K562 (cell line): ENCODE measurements at regions not wholly inside any gene's neighbourhood (a gene's known extent, or its start where the extent isn't known, plus 50 kb on each side); places are given as distances from the start of the nearest gene placed in this dataset.

Source experiments
- ATAC-seq: fragments of 200-7000 bp; cut with Tn5 transposase; 3 replicates; pipeline ENCODE4 v1.9.1; 2020; ENCODE audit warnings: moderate library complexity
- BruUV-seq: library from RNA; stranded (reverse); fragments of 400-500 nt; replicated peaks from 2 replicates; lab custom pipeline; 2021; lab: Mats Ljungman, UMichigan
- CTCF ChIA-PET: fragments of 300-600 bp; formaldehyde crosslinking; extraction: SDS; loops from one replicate; lab custom pipeline; 2021; ENCODE audit warnings: low intra/inter-chr PET ratio; lab: Yijun Ruan, JAX
- POLR2A ChIA-PET: fragments of 300-600, 350-650 bp; sonication (Branson Sonifier 250); formaldehyde crosslinking; extraction: SDS; loops from one replicate; lab custom pipeline; 2021; ENCODE audit warnings: antibody characterized with exemption, inconsistent platforms; lab: Yijun Ruan, JAX
- DNase-seq, 4 experiments: peaks; one replicate each; pipeline versions ENCODE4 v3.0.0 to v3.0.0-alpha.2; 2011 to 2018; ENCODE audit warnings: low spot score in 3 of 4, mixed read lengths in 3 of 4; ENCODE audit errors: extremely low read depth in 1 of 4
- FAIRE-seq: peaks from 2 replicates; lab custom pipeline; 2011; peaks lifted over from hg19 to GRCh38; lab: Jason Lieb, UNC
- H2AFZ ChIP-seq: 2 replicates; pipeline ENCODE4 v1.6.0; 2011; ENCODE audit warnings: low read depth, low read length, control low read depth, inconsistent platforms
- H3K27ac ChIP-seq: fragments of 200-600 bp; 3 replicates; pipeline ENCODE4 v1.8.0; 2011; ENCODE audit warnings: low read depth, mild to moderate bottlenecking, control low read depth, inconsistent platforms, low read length, moderate library complexity, mixed read lengths; ENCODE audit errors: extremely low read depth
- H3K27me3 ChIP-seq, 2 experiments: fragments of 300-600 bp in 1 of 2; 2 replicates in 1 of 2; 3 replicates in 1 of 2; pipeline versions ENCODE4 v1.6.0 to v1.8.0; 2011; ENCODE audit warnings: inconsistent platforms in 2 of 2, low read length in 2 of 2, mild to moderate bottlenecking in 1 of 2, mixed read lengths in 1 of 2, moderate library complexity in 1 of 2; ENCODE audit not compliant: control insufficient read depth in 2 of 2, insufficient read depth in 2 of 2
- H3K36me3 ChIP-seq: fragments of 300-600 bp; 3 replicates; pipeline ENCODE4 v1.8.0; 2011; ENCODE audit warnings: mild to moderate bottlenecking, low read length, inconsistent platforms; ENCODE audit not compliant: control insufficient read depth, insufficient read depth
- H3K4me1 ChIP-seq, 2 experiments: fragments of 200-600 bp in 1 of 2; replicated peaks in 1 of 2; 2 replicates in 1 of 2; 3 replicates in 1 of 2; pipeline versions ENCODE4 v1.5.1 to v1.8.0; 2011; ENCODE audit warnings: inconsistent platforms in 2 of 2, low read length in 2 of 2, mild to moderate bottlenecking in 1 of 2, mixed read lengths in 1 of 2, moderate library complexity in 1 of 2; ENCODE audit not compliant: control insufficient read depth in 2 of 2, insufficient read depth in 2 of 2
- H3K4me2 ChIP-seq: 2 replicates; pipeline ENCODE4 v1.6.1; 2011; ENCODE audit warnings: low read length, control low read depth, inconsistent platforms, mixed read lengths; ENCODE audit not compliant: insufficient read depth
- H3K4me3 ChIP-seq: fragments of 200-600 bp; sonication (generic), shearing (Covaris generic); 2 replicates; pipeline ENCODE4 v1.5.1; 2016; ENCODE audit warnings: control low read depth, inconsistent platforms
- H3K79me2 ChIP-seq: fragments of 200-600 bp; 3 replicates; pipeline ENCODE4 v1.8.0; 2011; ENCODE audit warnings: low read length, inconsistent platforms; ENCODE audit not compliant: control insufficient read depth, insufficient read depth
- H3K9ac ChIP-seq, 2 experiments: 2 replicates each; pipeline versions ENCODE4 v1.6.0 to v1.6.1; 2011; ENCODE audit warnings: low read depth in 2 of 2, low read length in 2 of 2, control low read depth in 1 of 2, inconsistent platforms in 1 of 2, mild to moderate bottlenecking in 1 of 2, mixed read lengths in 1 of 2; ENCODE audit not compliant: insufficient read depth in 1 of 2
- H3K9me1 ChIP-seq: one replicate; pipeline ENCODE4 v1.6.0; 2011; ENCODE audit warnings: inconsistent platforms, mild to moderate bottlenecking, low read length, moderate library complexity; ENCODE audit not compliant: control insufficient read depth, insufficient read depth
- H3K9me3 ChIP-seq: replicated peaks from 2 replicates; pipeline ENCODE4 v1.5.1; 2011; ENCODE audit warnings: low read depth, low read length, inconsistent platforms; ENCODE audit not compliant: control insufficient read depth, insufficient read depth
- H4K20me1 ChIP-seq: replicated peaks from 2 replicates; pipeline ENCODE4 v1.6.1; 2011; ENCODE audit warnings: low read length, inconsistent platforms, mixed read lengths; ENCODE audit not compliant: control insufficient read depth, insufficient read depth
- CTBP1 ChIP-seq: fragments of 450-650 bp; IDR thresholded peaks from 2 replicates; pipeline ENCODE4 v1.6.1; 2016; ENCODE audit warnings: borderline replicate concordance
- ETV1 ChIP-seq: fragments of 450-650 bp; conservative IDR thresholded peaks from 2 replicates; pipeline ENCODE4 v1.6.1; 2016; ENCODE audit warnings: missing genetic modification characterization, control low read depth, low read depth, missing compliant biosample characterization
- FOXJ2 ChIP-seq: fragments of 200-800 bp; sonication (Bioruptor generic); IDR thresholded peaks from 2 replicates; pipeline ENCODE4 v1.6.1; 2016; ENCODE audit warnings: missing genetic modification characterization, missing compliant biosample characterization
- NCOR1 ChIP-seq: fragments of 450-650 bp; IDR thresholded peaks from 2 replicates; pipeline ENCODE4 v1.6.1; 2016; ENCODE audit warnings: mild to moderate bottlenecking, moderate library complexity
- NR3C1 ChIP-seq: sonication (generic); formaldehyde crosslinking; IDR thresholded peaks from 2 replicates; pipeline ENCODE4 v1.8.1; 2022; ENCODE audit warnings: missing genetic modification reagents
- TGIF2 ChIP-seq: sonication (generic); formaldehyde crosslinking; IDR thresholded peaks from 2 replicates; pipeline ENCODE4 v1.8.1; 2022; ENCODE audit warnings: mild to moderate bottlenecking, missing genetic modification reagents, moderate library complexity
- ZBED1 ChIP-seq: IDR thresholded peaks from 2 replicates; pipeline ENCODE4 v1.6.1; 2014
- ZNF134 ChIP-seq: fragments of 250-450 bp; sonication (Bioruptor Pico); conservative IDR thresholded peaks from 2 replicates; pipeline ENCODE4 v1.4.0; 2020
- ZNF316 ChIP-seq: fragments of 450-650 bp; IDR thresholded peaks from 2 replicates; pipeline ENCODE4 v1.6.1; 2016
- WGBS: fragments of 100-300 bp; shearing (Covaris generic); methylation state at CpG from one replicate; pipeline ENCODE4 v1.1.6; 2016; ENCODE audit warnings: low coverage, mixed read lengths; ENCODE audit not compliant: insufficient coverage; ENCODE audit errors: missing lambda C conversion rate; 5-methylcytosine and 5-hydroxymethylcytosine counted together
- in situ Hi-C: fragments of 300-500 bp; cut with MboI; formaldehyde crosslinking; loops from 4 replicates; pipeline ENCODE4 v1.15.0; 2018; ENCODE audit warnings: inconsistent platforms, mixed read lengths
- intact Hi-C: fragments of 100-400 bp; cut with micrococcal nuclease; formaldehyde crosslinking; loops from 2 replicates; pipeline ENCODE4 v1.14.2; 2022
- TF ChIP-seq, protein P1 (sequence below): fragments of 450-650 bp; conservative IDR thresholded peaks from 2 replicates; pipeline ENCODE4 v1.6.1; 2016; ENCODE audit warnings: missing genetic modification characterization, low read depth, mild to moderate bottlenecking, control low read depth, missing compliant biosample characterization
- TF ChIP-seq, protein P2 (sequence below): fragments of 250-450 bp; sonication (Bioruptor Pico); IDR thresholded peaks from 2 replicates; pipeline ENCODE4 v1.5.0; 2021
- TF ChIP-seq, protein P3 (sequence below): fragments of 250-450 bp; sonication (Bioruptor Pico); IDR thresholded peaks from 2 replicates; pipeline ENCODE4 v1.8.0; 2022; ENCODE audit warnings: moderate library complexity, mild to moderate bottlenecking, inconsistent platforms
- TF ChIP-seq, protein P4 (sequence below): fragments of 450-650 bp; formaldehyde crosslinking; IDR thresholded peaks from 2 replicates; pipeline ENCODE4 v1.4.0; 2020; ENCODE audit warnings: mild to moderate bottlenecking

DNA sequence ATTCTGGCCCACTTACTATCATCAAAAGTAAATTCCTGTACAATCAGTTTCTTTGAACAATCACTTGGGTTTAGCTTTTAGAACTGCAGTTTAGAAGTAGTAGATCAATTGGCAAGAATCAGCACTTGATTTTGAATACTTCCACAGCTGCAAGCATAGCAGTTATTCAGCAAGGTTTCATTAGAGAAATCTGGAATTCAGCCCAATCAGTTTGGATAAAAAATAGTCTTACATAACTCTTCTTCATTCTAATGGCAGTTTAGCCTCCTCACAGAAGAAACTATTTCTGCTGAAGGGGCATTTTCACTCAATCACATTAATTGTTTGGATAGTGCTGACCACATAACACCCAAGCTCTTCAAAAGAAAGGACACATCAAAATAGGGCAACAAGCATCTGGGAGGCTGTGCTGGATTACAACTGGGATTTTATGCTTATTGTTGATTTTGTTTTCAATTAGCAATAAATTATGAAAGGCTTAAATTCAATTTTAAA is 336.2 kb upstream of the PDE4D start:
- H3K79me2 ChIP-seq: no peaks in the 10 kb centered on the region
- no peak overlapping the region for H3K9ac ChIP-seq
- H3K9me1 ChIP-seq: no peaks in the 10 kb centered on the region
- H3K27ac ChIP-seq: no peak overlapping the region
- TF ChIP-seq NCOR1: no peak
- TF ChIP-seq ZNF316: 0 out of 2 replicates have a peak, but pooled peaks have one; percentile 4
- H3K4me1 ChIP-seq: no peaks in the 10 kb centered on the region
- H3K4me2 ChIP-seq: no peak overlapping the region
- DNase-seq (no peak), ATAC-seq (no peak), FAIRE-seq (no peak)
- no peaks in the 10 kb centered on the region for H3K36me3 ChIP-seq
- no peaks in the 10 kb centered on the region for H3K27me3 ChIP-seq
- in situ Hi-C loops (no loop called here), intact Hi-C loops (no loop called here)
- no TSS peak for BruUV-seq
- H3K9me3 ChIP-seq: no peaks in the 10 kb centered on the region
- H2AFZ ChIP-seq: no peak overlapping the region
- POLR2A ChIA-PET: no interaction called here
- H4K20me1 ChIP-seq: no peaks in the 10 kb centered on the region
- H3K4me3 ChIP-seq: no peak overlapping the region
- CTCF ChIA-PET: no interaction called here

DNA sequence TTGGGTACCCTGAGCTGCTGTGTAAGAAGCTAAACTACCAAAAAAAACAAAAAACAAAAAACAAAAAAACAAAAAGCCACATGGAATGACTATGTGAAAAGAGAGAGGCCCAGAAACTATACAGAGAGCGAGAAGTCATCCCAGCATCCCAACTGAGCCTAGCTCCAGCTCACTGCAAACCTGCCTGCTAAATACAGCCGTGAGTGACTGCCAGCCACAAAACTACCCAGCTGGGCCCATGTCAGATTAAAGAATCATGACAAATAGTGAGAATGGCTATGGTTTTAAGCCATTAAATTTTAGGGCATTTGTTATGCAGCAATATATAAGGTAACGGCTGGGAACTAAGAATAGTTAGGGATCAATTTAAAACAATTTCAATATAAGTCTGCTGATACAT is 335.1 kb upstream of the PDE4D start:
- Histone ChIP-seq H3K4me2 (no peak overlapping the region), H3K79me2 (no peaks in the 10 kb centered on the region), H3K4me3 (no peak overlapping the region), H2AFZ (no peak overlapping the region), H3K9ac (no peak overlapping the region), H3K9me1 (no peaks in the 10 kb centered on the region), H3K36me3 (no peaks in the 10 kb centered on the region), H3K4me1 (no peaks in the 10 kb centered on the region), H3K27me3 (no peaks in the 10 kb centered on the region), H4K20me1 (no peaks in the 10 kb centered on the region), H3K27ac (no peak overlapping the region), H3K9me3 (no peaks in the 10 kb centered on the region)
- ChIA-PET CTCF (no interaction called here), POLR2A (no interaction called here)
- no peak for ATAC-seq
- intact Hi-C loops (no loop called here), in situ Hi-C loops (no loop called here)
- no peak for TF ChIP-seq ZBED1
- TF ChIP-seq FOXJ2: no peak
- TF ChIP-seq CTBP1: no peak
- no peak for TF ChIP-seq TGIF2 (CRISPR knock-in tag)
- TF ChIP-seq NR3C1: no peak
- TF ChIP-seq ETV1: no peak
- TF ChIP-seq, protein P1, sequence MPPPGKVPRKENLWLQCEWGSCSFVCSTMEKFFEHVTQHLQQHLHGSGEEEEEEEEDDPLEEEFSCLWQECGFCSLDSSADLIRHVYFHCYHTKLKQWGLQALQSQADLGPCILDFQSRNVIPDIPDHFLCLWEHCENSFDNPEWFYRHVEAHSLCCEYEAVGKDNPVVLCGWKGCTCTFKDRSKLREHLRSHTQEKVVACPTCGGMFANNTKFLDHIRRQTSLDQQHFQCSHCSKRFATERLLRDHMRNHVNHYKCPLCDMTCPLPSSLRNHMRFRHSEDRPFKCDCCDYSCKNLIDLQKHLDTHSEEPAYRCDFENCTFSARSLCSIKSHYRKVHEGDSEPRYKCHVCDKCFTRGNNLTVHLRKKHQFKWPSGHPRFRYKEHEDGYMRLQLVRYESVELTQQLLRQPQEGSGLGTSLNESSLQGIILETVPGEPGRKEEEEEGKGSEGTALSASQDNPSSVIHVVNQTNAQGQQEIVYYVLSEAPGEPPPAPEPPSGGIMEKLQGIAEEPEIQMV: no peak
- TF ChIP-seq, protein P2, sequence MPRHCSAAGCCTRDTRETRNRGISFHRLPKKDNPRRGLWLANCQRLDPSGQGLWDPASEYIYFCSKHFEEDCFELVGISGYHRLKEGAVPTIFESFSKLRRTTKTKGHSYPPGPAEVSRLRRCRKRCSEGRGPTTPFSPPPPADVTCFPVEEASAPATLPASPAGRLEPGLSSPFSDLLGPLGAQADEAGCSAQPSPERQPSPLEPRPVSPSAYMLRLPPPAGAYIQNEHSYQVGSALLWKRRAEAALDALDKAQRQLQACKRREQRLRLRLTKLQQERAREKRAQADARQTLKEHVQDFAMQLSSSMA (CRISPR knock-in tag): no peak
- TF ChIP-seq ZNF134: no peak
- TF ChIP-seq, protein P3, sequence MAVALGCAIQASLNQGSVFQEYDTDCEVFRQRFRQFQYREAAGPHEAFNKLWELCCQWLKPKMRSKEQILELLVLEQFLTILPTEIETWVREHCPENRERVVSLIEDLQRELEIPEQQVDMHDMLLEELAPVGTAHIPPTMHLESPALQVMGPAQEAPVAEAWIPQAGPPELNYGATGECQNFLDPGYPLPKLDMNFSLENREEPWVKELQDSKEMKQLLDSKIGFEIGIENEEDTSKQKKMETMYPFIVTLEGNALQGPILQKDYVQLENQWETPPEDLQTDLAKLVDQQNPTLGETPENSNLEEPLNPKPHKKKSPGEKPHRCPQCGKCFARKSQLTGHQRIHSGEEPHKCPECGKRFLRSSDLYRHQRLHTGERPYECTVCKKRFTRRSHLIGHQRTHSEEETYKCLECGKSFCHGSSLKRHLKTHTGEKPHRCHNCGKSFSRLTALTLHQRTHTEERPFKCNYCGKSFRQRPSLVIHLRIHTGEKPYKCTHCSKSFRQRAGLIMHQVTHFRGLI (CRISPR knock-in tag): no peak
- TF ChIP-seq, protein P4, sequence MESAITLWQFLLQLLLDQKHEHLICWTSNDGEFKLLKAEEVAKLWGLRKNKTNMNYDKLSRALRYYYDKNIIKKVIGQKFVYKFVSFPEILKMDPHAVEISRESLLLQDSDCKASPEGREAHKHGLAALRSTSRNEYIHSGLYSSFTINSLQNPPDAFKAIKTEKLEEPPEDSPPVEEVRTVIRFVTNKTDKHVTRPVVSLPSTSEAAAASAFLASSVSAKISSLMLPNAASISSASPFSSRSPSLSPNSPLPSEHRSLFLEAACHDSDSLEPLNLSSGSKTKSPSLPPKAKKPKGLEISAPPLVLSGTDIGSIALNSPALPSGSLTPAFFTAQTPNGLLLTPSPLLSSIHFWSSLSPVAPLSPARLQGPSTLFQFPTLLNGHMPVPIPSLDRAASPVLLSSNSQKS: no peak
- FAIRE-seq: no peak
- WGBS: 0% methylated on average over 3 of the region's 3 CpGs
- BruUV-seq: no TSS peak
- DNase-seq: no peak
